GM21576 (cell line): ENCODE measurements at regions not wholly inside any gene's neighbourhood (a gene's known extent, or its start where the extent isn't known, plus 50 kb on each side); places are given as distances from the start of the nearest gene placed in this dataset.
"Not testable (repeated sequence)": the region's sequence is repeated elsewhere in the genome, so short reads cannot be mapped to it uniquely, and the experiment has no call there.

ENCODE experiments used
- ATAC-seq: cut with Tn5 transposase; IDR thresholded peaks from one replicate; pipeline ENCODE4 v1.9.1; 2021; ENCODE audit warnings: mild to moderate bottlenecking, moderate library complexity; ENCODE audit not compliant: unreplicated experiment

- ATAC-seq, result no peak
Measured at GRCh38 chr5:119694284-119694683, 64.9 kb downstream of the FAM170A start.

GRCh38 chr5:119706049-119706448 is 76.7 kb downstream of the FAM170A start:
- no peak for ATAC-seq

GRCh38 chr5:119708076-119708790 is 78.9 kb downstream of the FAM170A start:
- ATAC-seq, result no peak

- no peak for ATAC-seq
Measured at GRCh38 chr5:119721775-119722174, 92.4 kb downstream of the FAM170A start.

GRCh38 chr5:119725291-119725690 is 95.9 kb downstream of the FAM170A start:
- not testable (repeated sequence) for ATAC-seq

- ATAC-seq, result no peak
Measured at GRCh38 chr5:119726544-119726943, 97.2 kb downstream of the FAM170A start.

GRCh38 chr5:119740225-119740624 is 110.9 kb downstream of the FAM170A start:
- no peak for ATAC-seq

GRCh38 chr5:119741691-119742090 is 112.3 kb downstream of the FAM170A start:
- no peak for ATAC-seq

GRCh38 chr5:119742311-119742710 is 113.0 kb downstream of the FAM170A start:
- no peak for ATAC-seq

- peak; percentile 89 for ATAC-seq
Measured at GRCh38 chr5:119743927-119744326, 114.6 kb downstream of the FAM170A start.

GRCh38 chr5:119745976-119746375 is 116.6 kb downstream of the FAM170A start:
- ATAC-seq, result no peak

GRCh38 chr5:119746984-119747383 is 117.6 kb downstream of the FAM170A start:
- ATAC-seq, result no peak

- no peak for ATAC-seq
Measured at GRCh38 chr5:119750887-119751733, 121.8 kb downstream of the FAM170A start.

GRCh38 chr5:119751734-119752094 is 122.4 kb downstream of the FAM170A start:
- no peak for ATAC-seq

GRCh38 chr5:119752921-119753886 is 123.8 kb downstream of the FAM170A start:
- ATAC-seq, result no peak

- ATAC-seq, result not testable (repeated sequence)
Measured at GRCh38 chr5:119754825-119755224, 125.5 kb downstream of the FAM170A start.

GRCh38 chr5:119757276-119757675 is 127.9 kb downstream of the FAM170A start:
- ATAC-seq, result no peak

- ATAC-seq, result not testable (repeated sequence)
Measured at GRCh38 chr5:119769695-119770693, 140.6 kb downstream of the FAM170A start.

- ATAC-seq, result not testable (repeated sequence)
Measured at GRCh38 chr5:119780145-119780544, 150.8 kb downstream of the FAM170A start.

- ATAC-seq, result no peak
Measured at GRCh38 chr5:119785057-119785456, 155.7 kb downstream of the FAM170A start.
